IMR-90 (cell line): ENCODE measurements at regions not wholly inside any gene's neighbourhood (a gene's known extent, or its start where the extent isn't known, plus 50 kb on each side); places are given as distances from the start of the nearest gene placed in this dataset.

Experiments used
- ATAC-seq: fragments of 200-7000 bp; cut with Tn5 transposase; 2 replicates; pipeline ENCODE4 v1.9.1; 2020; ENCODE audit warnings: low read depth, mild to moderate bottlenecking, moderate library complexity
- BruUV-seq: library from RNA; stranded (reverse); fragments of 400-500 nt; replicated peaks from 2 replicates; lab custom pipeline; 2021; lab: Mats Ljungman, UMichigan
- CTCF ChIA-PET: fragments of 300-600 bp; formaldehyde crosslinking; extraction: SDS; loops from one replicate; lab custom pipeline; 2021; ENCODE audit warnings: antibody characterized with exemption; lab: Yijun Ruan, JAX
- POLR2A ChIA-PET: fragments of 300-600 bp; sonication (Branson Sonifier 250); formaldehyde crosslinking; loops from one replicate; lab custom pipeline; 2022; ENCODE audit warnings: antibody characterized with exemption; ENCODE audit not compliant: unreplicated experiment; lab: Charles Lee
- DNase-seq: peaks from one replicate; pipeline ENCODE4 v3.0.0; 2013
- H2AFZ ChIP-seq: replicated peaks from 2 replicates; pipeline ENCODE3; 2013; ENCODE audit warnings: low read length, mild to moderate bottlenecking; ENCODE audit not compliant: poor library complexity
- H2AK5ac ChIP-seq: 2 replicates; pipeline ENCODE4 v1.6.1; 2013; ENCODE audit warnings: low read depth, low read length, inconsistent platforms
- H2AK9ac ChIP-seq: replicated peaks from 2 replicates; pipeline ENCODE3; 2013; ENCODE audit warnings: mild to moderate bottlenecking, low read depth, low read length, moderate library complexity; ENCODE audit not compliant: poor library complexity
- H2BK120ac ChIP-seq: 2 replicates; pipeline ENCODE4 v1.6.1; 2013; ENCODE audit warnings: low read depth, low read length, inconsistent platforms
- H2BK15ac ChIP-seq: 3 replicates; pipeline ENCODE4 v1.6.1; 2013; ENCODE audit warnings: low read depth, low read length, inconsistent platforms
- H2BK20ac ChIP-seq: 2 replicates; pipeline ENCODE4 v1.6.1; 2013; ENCODE audit warnings: low read depth, mild to moderate bottlenecking, inconsistent platforms, low read length, moderate library complexity
- H2BK5ac ChIP-seq: 2 replicates; pipeline ENCODE4 v1.6.1; 2013; ENCODE audit warnings: mild to moderate bottlenecking, low read depth, low read length, inconsistent platforms; ENCODE audit not compliant: poor library complexity, severe bottlenecking
- H3K14ac ChIP-seq: replicated peaks from 2 replicates; pipeline ENCODE4 v1.6.1; 2013; ENCODE audit warnings: low read depth, low read length, inconsistent platforms
- H3K18ac ChIP-seq: 2 replicates; pipeline ENCODE4 v1.6.1; 2013; ENCODE audit warnings: low read depth, low read length, control low read depth
- H3K23ac ChIP-seq: 2 replicates; pipeline ENCODE4 v1.6.1; 2013; ENCODE audit warnings: low read depth, low read length, inconsistent platforms
- H3K27ac ChIP-seq: 2 replicates; pipeline ENCODE4 v1.5.1; 2013; ENCODE audit warnings: mild to moderate bottlenecking, control low read depth, low read length; ENCODE audit not compliant: insufficient read depth
- H3K27me3 ChIP-seq: 2 replicates; pipeline ENCODE4 v1.6.1; 2013; ENCODE audit warnings: low read length; ENCODE audit not compliant: control insufficient read depth, insufficient read depth
- H3K36me3 ChIP-seq: 2 replicates; pipeline ENCODE4 v1.6.1; 2013; ENCODE audit warnings: low read length, mixed read lengths; ENCODE audit not compliant: control insufficient read depth, insufficient read depth
- H3K4ac ChIP-seq: 2 replicates; pipeline ENCODE4 v1.6.1; 2013; ENCODE audit warnings: low read depth, low read length, inconsistent platforms
- H3K4me1 ChIP-seq: 2 replicates; pipeline ENCODE4 v1.6.1; 2013; ENCODE audit warnings: low read length, mixed read lengths; ENCODE audit not compliant: control insufficient read depth, insufficient read depth
- H3K4me2 ChIP-seq: 2 replicates; pipeline ENCODE4 v1.6.1; 2013; ENCODE audit warnings: low read depth, mild to moderate bottlenecking, control low read depth, low read length, moderate library complexity
- H3K4me3 ChIP-seq: 2 replicates; pipeline ENCODE4 v1.5.1; 2013; ENCODE audit warnings: low read depth, mild to moderate bottlenecking, control low read depth, low read length, moderate library complexity; ENCODE audit not compliant: insufficient read depth
- H3K56ac ChIP-seq: 2 replicates; pipeline ENCODE4 v1.6.1; 2013; ENCODE audit warnings: low read length, inconsistent platforms; ENCODE audit not compliant: insufficient read depth; ENCODE audit errors: extremely low read depth
- H3K79me1 ChIP-seq, 2 experiments: 2 replicates each; pipeline ENCODE4 v1.6.1; 2013; ENCODE audit warnings: low read length in 2 of 2, inconsistent platforms in 1 of 2, low read depth in 1 of 2
- H3K9ac ChIP-seq: 2 replicates; pipeline ENCODE4 v1.6.1; 2013; ENCODE audit warnings: low read depth, low read length, control low read depth
- H3K9me1 ChIP-seq: 2 replicates; pipeline ENCODE4 v1.6.1; 2013; ENCODE audit warnings: low read length, inconsistent platforms; ENCODE audit not compliant: insufficient read depth
- H3K9me3 ChIP-seq: 2 replicates; pipeline ENCODE4 v1.6.1; 2013; ENCODE audit warnings: low read length; ENCODE audit not compliant: control insufficient read depth, insufficient read depth
- H4K20me1 ChIP-seq: 2 replicates; pipeline ENCODE4 v1.6.1; 2013; ENCODE audit warnings: low read length, inconsistent platforms; ENCODE audit not compliant: insufficient read depth
- H4K5ac ChIP-seq: 2 replicates; pipeline ENCODE4 v1.6.1; 2013; ENCODE audit warnings: mild to moderate bottlenecking, low read depth, low read length, control low read depth
- H4K8ac ChIP-seq, 2 experiments: 2 replicates each; pipeline ENCODE4 v1.6.1; 2013; ENCODE audit warnings: low read depth in 2 of 2, low read length in 2 of 2, control low read depth in 1 of 2, inconsistent platforms in 1 of 2
- H4K91ac ChIP-seq: 2 replicates; pipeline ENCODE4 v1.6.1; 2013; ENCODE audit warnings: low read depth, low read length, inconsistent platforms; ENCODE audit not compliant: insufficient read depth
- BHLHE40 ChIP-seq: fragments of 150-350 bp; IDR thresholded peaks from 2 replicates; pipeline ENCODE4 v1.6.1; 2016; ENCODE audit warnings: mild to moderate bottlenecking, low read depth, low read length
- CEBPB ChIP-seq: IDR thresholded peaks from 2 replicates; pipeline ENCODE4 v1.6.1; 2012; ENCODE audit warnings: low read depth, low read length, improper control_type of control experiment
- CHD1 ChIP-seq: IDR thresholded peaks from 2 replicates; pipeline ENCODE4 v1.6.1; 2012; ENCODE audit warnings: low read depth, low read length, improper control_type of control experiment
- CTCF ChIP-seq: conservative IDR thresholded peaks from 2 replicates; pipeline ENCODE4 v1.5.1; 2012; ENCODE audit warnings: mild to moderate bottlenecking, low read depth, low read length, improper control_type of control experiment
- ELK1 ChIP-seq: fragments of 150-350 bp; IDR thresholded peaks from 2 replicates; pipeline ENCODE4 v1.6.1; 2016; ENCODE audit warnings: low read depth, mild to moderate bottlenecking, low read length, moderate library complexity, borderline replicate concordance
- FOS ChIP-seq: fragments of 150-350 bp; IDR thresholded peaks from 2 replicates; pipeline ENCODE4 v1.6.1; 2016; ENCODE audit warnings: low read depth, low read length
- MAFK ChIP-seq: IDR thresholded peaks from 2 replicates; pipeline ENCODE4 v1.6.1; 2012; ENCODE audit warnings: low read depth, low read length, improper control_type of control experiment
- MAZ ChIP-seq: IDR thresholded peaks from 2 replicates; pipeline ENCODE4 v1.6.1; 2012; ENCODE audit warnings: low read depth, mild to moderate bottlenecking, low read length, improper control_type of control experiment, moderate library complexity, borderline replicate concordance
- MXI1 ChIP-seq: IDR thresholded peaks from 2 replicates; pipeline ENCODE4 v1.6.1; 2012; ENCODE audit warnings: low read depth, mild to moderate bottlenecking, low read length, moderate library complexity, borderline replicate concordance
- NFE2L2 ChIP-seq: fragments of 150-350 bp; IDR thresholded peaks from 2 replicates; pipeline ENCODE4 v1.6.1; 2016; ENCODE audit warnings: low read depth, mild to moderate bottlenecking, low read length
- POLR2A ChIP-seq: IDR thresholded peaks from 2 replicates; pipeline ENCODE4 v1.6.1; 2012; ENCODE audit warnings: mild to moderate bottlenecking, low read depth, low read length
- RAD21 ChIP-seq: IDR thresholded peaks from 2 replicates; pipeline ENCODE4 v1.6.1; 2012; ENCODE audit warnings: low read length, improper control_type of control experiment
- RCOR1 ChIP-seq: IDR thresholded peaks from 2 replicates; pipeline ENCODE4 v1.6.1; 2012; ENCODE audit warnings: mild to moderate bottlenecking, low read length, improper control_type of control experiment; ENCODE audit not compliant: insufficient replicate concordance
- RFX5 ChIP-seq: IDR thresholded peaks from 2 replicates; pipeline ENCODE4 v1.8.0; 2012; ENCODE audit warnings: low read depth, mild to moderate bottlenecking, low read length, moderate library complexity
- WGBS, 2 experiments: methylation state at CpG; one replicate each; pipeline versions ENCODE4 v1.1.5 to v1.1.7; 2013; ENCODE audit warnings: missing lambda C conversion rate in 2 of 2; ENCODE audit not compliant: insufficient read length in 1 of 2; ENCODE audit errors: extremely low coverage in 2 of 2; 5-methylcytosine and 5-hydroxymethylcytosine counted together
- dilution Hi-C: fragments of 300-500 bp; cut with HindIII; formaldehyde crosslinking; loops from one replicate; pipeline ENCODE4 v1.14.3; 2018; ENCODE audit warnings: low sequenced_read_pairs; ENCODE audit not compliant: unreplicated experiment
- in situ Hi-C: fragments of 300-500 bp; cut with MboI; formaldehyde crosslinking; loops from 3 replicates; pipeline ENCODE4 v1.14.3; 2019; ENCODE audit warnings: low sequenced_read_pairs, inconsistent platforms, mixed read lengths
- intact Hi-C: fragments of 100-400 bp; cut with micrococcal nuclease; formaldehyde crosslinking; loops from 2 replicates; pipeline ENCODE4 v1.10.0; 2022
- TF ChIP-seq, protein P1 (sequence below): fragments of 150-350 bp; IDR thresholded peaks from 2 replicates; pipeline ENCODE4 v1.6.1; 2017; ENCODE audit warnings: mild to moderate bottlenecking, antibody characterized with exemption, low read length, low read depth

GRCh38 chr4:14272206-14272605 lies 644.7 kb upstream of the BOD1L1 start:
- Histone ChIP-seq H3K4ac (no peak overlapping the region), H2BK5ac (no peak overlapping the region), H2AFZ (no peak overlapping the region), H4K8ac (no peak overlapping the region), H3K36me3 (no peaks in the 10 kb centered on the region), H4K20me1 (no peaks in the 10 kb centered on the region), H3K4me3 (no peak overlapping the region), H2AK9ac (no peak overlapping the region), H3K9me3 (no peaks in the 10 kb centered on the region), H4K91ac (no peak overlapping the region), H2AK5ac (no peak overlapping the region), H3K27me3 (no peaks in the 10 kb centered on the region; the same call in 1 of the 2 replicates), H3K14ac (no peak overlapping the region), H2BK15ac (no peak overlapping the region), H3K4me2 (no peak overlapping the region), H3K27ac (no peak overlapping the region), H3K23ac (no peak overlapping the region), H2BK20ac (no peak overlapping the region), H3K79me1 (no peaks in the 10 kb centered on the region), H4K5ac (no peak overlapping the region), H3K4me1 (no peaks in the 10 kb centered on the region), H2BK120ac (no peak overlapping the region), H3K9me1 (no peaks in the 10 kb centered on the region), H3K18ac (no peak overlapping the region), H3K56ac (no peak overlapping the region), H3K9ac (no peak overlapping the region)
- intact Hi-C loops, result no loop called here
- ATAC-seq (no peak), DNase-seq (no peak)
- no peak for TF ChIP-seq MAFK
- no peak for TF ChIP-seq FOS
- no peak for TF ChIP-seq RCOR1
- no peak for TF ChIP-seq CHD1
- no peak for TF ChIP-seq RFX5
- no peak for TF ChIP-seq MXI1
- no peak for TF ChIP-seq MAZ
- no peak for TF ChIP-seq POLR2A
- no peak for TF ChIP-seq RAD21
- TF ChIP-seq BHLHE40, result no peak
- TF ChIP-seq NFE2L2, result no peak
- TF ChIP-seq, protein P1, sequence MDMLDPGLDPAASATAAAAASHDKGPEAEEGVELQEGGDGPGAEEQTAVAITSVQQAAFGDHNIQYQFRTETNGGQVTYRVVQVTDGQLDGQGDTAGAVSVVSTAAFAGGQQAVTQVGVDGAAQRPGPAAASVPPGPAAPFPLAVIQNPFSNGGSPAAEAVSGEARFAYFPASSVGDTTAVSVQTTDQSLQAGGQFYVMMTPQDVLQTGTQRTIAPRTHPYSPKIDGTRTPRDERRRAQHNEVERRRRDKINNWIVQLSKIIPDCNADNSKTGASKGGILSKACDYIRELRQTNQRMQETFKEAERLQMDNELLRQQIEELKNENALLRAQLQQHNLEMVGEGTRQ, result no peak
- TF ChIP-seq ELK1, result no peak
- no peak for TF ChIP-seq CTCF
- no peak for TF ChIP-seq CEBPB
- CTCF ChIA-PET, result no interaction called here
- in situ Hi-C loops, result no loop called here
- no CpG with 5 or more reads among the region's 1 CpG for WGBS, 2 experiments
- POLR2A ChIA-PET, result no interaction called here
- dilution Hi-C loops, result no loop called here
- BruUV-seq, result no TSS peak
